ENCODE measurements at regions not wholly inside any gene's neighbourhood (a gene's known extent, or its start where the extent isn't known, plus 50 kb on each side); places are given as distances from the start of the nearest gene placed in this dataset.
A peak's percentile ranks its signal among the peaks of the same experiment; 100 is the strongest.

GRCh38 chr16:79997257-79997656 lies 396.7 kb upstream of the MAF start:
- TF ChIP-seq CTCF (conservative IDR thresholded peaks at IDR 0.05; ENCODE audit: low read depth, low read length) = peak; percentile 54
- TF ChIP-seq EZH2 (IDR thresholded peaks at IDR 0.05; ENCODE audit: borderline replicate concordance, low read depth, low read length, poor library complexity, severe bottlenecking) = no peak
